Esophagus squamous epithelium (tissue), 5 donors: ENCODE measurements at regions not wholly inside any gene's neighbourhood (a gene's known extent, or its start where the extent isn't known, plus 50 kb on each side); places are given as distances from the start of the nearest gene placed in this dataset.

Source experiments
- DNase-seq: peaks from one replicate; lab custom pipeline; 2025; lab: John Stamatoyannopoulos, UW
- H3K27ac ChIP-seq, 4 donors: fragments of 200-600 bp; sonication (generic); one replicate each; pipeline ENCODE4 v1.5.1; 2016 to 2019; ENCODE audit warnings: mild to moderate bottlenecking in 1 of 4
- H3K27me3 ChIP-seq, 4 donors: fragments of 200-600 bp; sonication (generic); 1 replicate in 3 of 4; 2 replicates in 1 of 4; pipeline versions ENCODE4 v1.5.1 to v1.6.0; 2017 to 2021; ENCODE audit warnings: antibody characterized with exemption in 1 of 4
- H3K36me3 ChIP-seq, 3 donors: fragments of 200-600 bp; sonication (generic); one replicate each; pipeline ENCODE4 v1.5.1; 2016 to 2019
- H3K4me1 ChIP-seq, 3 donors: fragments of 200-600 bp; sonication (generic); one replicate each; pipeline ENCODE4 v1.5.1; 2017 to 2019
- H3K4me3 ChIP-seq, 4 donors: fragments of 200-600 bp; sonication (generic); 1 replicate in 3 of 4; 2 replicates in 1 of 4; pipeline ENCODE4 v1.5.1; 2016 to 2019; ENCODE audit warnings: mild to moderate bottlenecking in 2 of 4, moderate library complexity in 1 of 4
- H3K9me3 ChIP-seq, 3 donors: fragments of 200-600 bp; sonication (generic); one replicate each; pipeline ENCODE4 v1.5.1; 2016 to 2019
- CTCF ChIP-seq, 6 experiments: fragments of 450-650 bp in 4 of 6; fragments of 200-600 bp in 2 of 6; sonication (generic) in 2 of 6; IDR thresholded peaks; one replicate each; pipeline ENCODE4 v1.5.1; 2016 to 2019; ENCODE audit warnings: antibody characterized with exemption in 6 of 6, mild to moderate bottlenecking in 4 of 6, moderate library complexity in 4 of 6
- POLR2A ChIP-seq, 4 donors: fragments of 450-650 bp; IDR thresholded peaks; one replicate each; pipeline ENCODE4 v1.6.1; 2017; ENCODE audit warnings: antibody characterized with exemption in 4 of 4, mild to moderate bottlenecking in 4 of 4, moderate library complexity in 3 of 4
- WGBS, 2 donors: methylation state at CpG; one replicate each; pipeline ENCODE4 v1.1.5; 2018; 5-methylcytosine and 5-hydroxymethylcytosine counted together
- intact Hi-C: fragments of 100-400 bp; cut with DNase I; formaldehyde crosslinking; loops from one replicate; pipeline ENCODE4 v1.15.0; 2022
- donor health status: DM: yes; HTN: yes; CAD: no.

GRCh38 chr1:70490153-70490552 is 79.1 kb downstream of the CTH start:
- H3K27me3 ChIP-seq, result no peaks in the 10 kb centered on the region
- no peaks in the 10 kb centered on the region for H3K36me3 ChIP-seq
- H3K27ac ChIP-seq, result no peak overlapping the region
- DNase-seq, result no peak
- intact Hi-C loops, result no loop called here
- no peak overlapping the region for H3K4me3 ChIP-seq
- TF ChIP-seq POLR2A (IDR thresholded peaks at IDR 0.05) (no peak), CTCF (IDR thresholded peaks at IDR 0.05) (no peak)
- 69 to 76% methylated on average over 1 of the region's 1 CpG for WGBS, 2 donors
- peaks cover 0 to 14% (median 3%) of the 10 kb centered on the region in 3 donors for H3K4me1 ChIP-seq
- H3K9me3 ChIP-seq, result no peaks in the 10 kb centered on the region

- H3K27ac ChIP-seq, result no peak overlapping the region
- H3K9me3 ChIP-seq, result no peaks in the 10 kb centered on the region
- H3K36me3 ChIP-seq, result no peaks in the 10 kb centered on the region
- H3K4me1 ChIP-seq, result no peaks in the 10 kb centered on the region
- no peak for TF ChIP-seq POLR2A (IDR thresholded peaks at IDR 0.05)
- TF ChIP-seq CTCF (IDR thresholded peaks at IDR 0.05), result no peak
- WGBS, 2 donors, result 60 to 65% methylated on average over 2 of the region's 2 CpGs
- no peak overlapping the region for H3K4me3 ChIP-seq
- no peaks in the 10 kb centered on the region for H3K27me3 ChIP-seq
- intact Hi-C loops, result no loop called here
- DNase-seq, result no peak
These were observed 84.3 kb downstream of the CTH start for GRCh38 chr1:70495370-70495769.

- WGBS, 2 donors, result 76 to 80% methylated on average over 2 of the region's 2 CpGs
- TF ChIP-seq POLR2A (IDR thresholded peaks at IDR 0.05), result no peak
- Histone ChIP-seq H3K27me3 (no peaks in the 10 kb centered on the region), H3K36me3 (no peaks in the 10 kb centered on the region), H3K4me1 (no peaks in the 10 kb centered on the region), H3K27ac (no peak overlapping the region), H3K9me3 (no peaks in the 10 kb centered on the region), H3K4me3 (no peak overlapping the region)
- intact Hi-C loops, result no loop called here
- DNase-seq, result no peak
These were observed 85.1 kb downstream of the CTH start for GRCh38 chr1:70496181-70496580.

- TF ChIP-seq CTCF (IDR thresholded peaks at IDR 0.05) (no peak), POLR2A (IDR thresholded peaks at IDR 0.05) (no peak)
- no peaks in the 10 kb centered on the region for H3K27me3 ChIP-seq
- no peak for DNase-seq
- no peaks in the 10 kb centered on the region for H3K4me1 ChIP-seq
- no peak overlapping the region for H3K4me3 ChIP-seq
- H3K36me3 ChIP-seq, result no peaks in the 10 kb centered on the region
- no peaks in the 10 kb centered on the region for H3K9me3 ChIP-seq
- no peak overlapping the region for H3K27ac ChIP-seq
- intact Hi-C loops, result no loop called here
- WGBS, 2 donors, result 81 to 93% methylated on average over 3 of the region's 3 CpGs
These were observed 86.1 kb downstream of the CTH start for GRCh38 chr1:70497152-70497551.

- TF ChIP-seq CTCF (IDR thresholded peaks at IDR 0.05) (no peak), POLR2A (IDR thresholded peaks at IDR 0.05) (no peak)
- no peaks in the 10 kb centered on the region for H3K9me3 ChIP-seq
- no peaks in the 10 kb centered on the region for H3K27me3 ChIP-seq
- no peaks in the 10 kb centered on the region for H3K4me1 ChIP-seq
- H3K27ac ChIP-seq, result no peak overlapping the region
- no peak for DNase-seq
- H3K4me3 ChIP-seq, result no peak overlapping the region
- WGBS, 2 donors, result 30 to 36% methylated on average over 2 of the region's 2 CpGs
- intact Hi-C loops, result no loop called here
- no peaks in the 10 kb centered on the region for H3K36me3 ChIP-seq
These were observed 87.6 kb downstream of the CTH start for GRCh38 chr1:70498666-70499065.

GRCh38 chr1:70499695-70500094 is 88.6 kb downstream of the CTH start:
- DNase-seq, result no peak
- 20 to 37% methylated on average over 1 of the region's 1 CpG for WGBS, 2 donors
- peaks cover 0 to 5% (median 0%) of the 10 kb centered on the region in 3 donors for H3K4me1 ChIP-seq
- no peak overlapping the region for H3K27ac ChIP-seq
- H3K36me3 ChIP-seq, result no peaks in the 10 kb centered on the region
- no peak for TF ChIP-seq POLR2A (IDR thresholded peaks at IDR 0.05)
- TF ChIP-seq CTCF (IDR thresholded peaks at IDR 0.05), result no peak
- no peak overlapping the region for H3K4me3 ChIP-seq
- no peaks in the 10 kb centered on the region for H3K27me3 ChIP-seq
- intact Hi-C loops, result loop anchor here (5.0 kb wide), 1 partner anchor 372 kb away; no protein-coding TSS in a partner anchor
- H3K9me3 ChIP-seq, result no peaks in the 10 kb centered on the region
